ENCODE measurements at regions not wholly inside any gene's neighbourhood (a gene's known extent, or its start where the extent isn't known, plus 50 kb on each side); places are given as distances from the start of the nearest gene placed in this dataset.
A peak's percentile ranks its signal among the peaks of the same experiment; 100 is the strongest.
"Not testable (repeated sequence)": the region's sequence is repeated elsewhere in the genome, so short reads cannot be mapped to it uniquely, and the experiment has no call there.

- H3K4me3 Mint-ChIP-seq; H3K9me3 Mint-ChIP-seq; H3K36me3 Mint-ChIP-seq; DNase-seq; H3K27me3 Mint-ChIP-seq (ENCODE audit: low read depth in 3 of 3); H3K27ac Mint-ChIP-seq; H3K4me1 Mint-ChIP-seq: not testable (repeated sequence)
Observed at GRCh38 chr2:87222131-87222530, 200.5 kb upstream of the PLGLB1 start.

DNA sequence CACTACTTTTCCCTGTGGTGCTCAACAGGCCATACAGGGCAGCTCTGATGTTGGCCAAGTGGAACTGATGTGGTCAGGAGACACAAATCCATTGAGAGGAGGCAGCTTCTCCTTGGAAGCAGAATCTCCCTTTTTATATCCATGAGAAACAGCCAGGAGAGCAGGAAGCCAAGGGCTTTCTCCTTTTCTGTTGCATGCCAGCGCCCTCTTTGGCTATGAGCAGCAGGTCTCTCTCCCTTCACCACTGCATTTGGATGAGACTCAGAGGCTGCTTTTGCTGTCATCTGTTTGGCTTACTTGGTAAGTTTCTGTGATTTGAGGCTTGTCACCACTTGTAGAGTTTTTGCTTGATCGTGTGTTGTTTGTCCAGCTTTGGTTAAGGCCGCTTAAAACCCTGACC is 202.2 kb upstream of the PLGLB1 start:
- not testable (repeated sequence) for H3K4me3 Mint-ChIP-seq; H3K36me3 Mint-ChIP-seq; H3K4me1 Mint-ChIP-seq; H3K9me3 Mint-ChIP-seq; H3K27ac Mint-ChIP-seq; DNase-seq; H3K27me3 Mint-ChIP-seq (ENCODE audit: low read depth in 3 of 3)

GRCh38 chr2:87229091-87229689 is 207.5 kb upstream of the PLGLB1 start:
- not testable (repeated sequence) for H3K4me1 Mint-ChIP-seq; H3K27me3 Mint-ChIP-seq (ENCODE audit: low read depth in 3 of 3); H3K9me3 Mint-ChIP-seq; H3K36me3 Mint-ChIP-seq; H3K27ac Mint-ChIP-seq; H3K4me3 Mint-ChIP-seq
- DNase-seq, result peak in 1 of 3 donors; percentile 27

GRCh38 chr2:87229964-87230363 is 208.3 kb upstream of the PLGLB1 start:
- H3K27ac Mint-ChIP-seq, result peak overlapping the region in 1 of 6 donors; percentile 65
- not testable (repeated sequence) for H3K4me1 Mint-ChIP-seq, H3K36me3 Mint-ChIP-seq

GRCh38 chr2:87235333-87235981 is 213.8 kb upstream of the PLGLB1 start:
- H3K4me1 Mint-ChIP-seq; H3K9me3 Mint-ChIP-seq; H3K4me3 Mint-ChIP-seq; DNase-seq; H3K36me3 Mint-ChIP-seq; H3K27me3 Mint-ChIP-seq (ENCODE audit: low read depth in 3 of 3); H3K27ac Mint-ChIP-seq: not testable (repeated sequence)

More at GRCh38 chr2:87229964-87230363, 208.3 kb upstream of the PLGLB1 start:
- H3K4me3 Mint-ChIP-seq; H3K9me3 Mint-ChIP-seq; DNase-seq; H3K27me3 Mint-ChIP-seq (ENCODE audit: low read depth in 3 of 3): not testable (repeated sequence)

DNA sequence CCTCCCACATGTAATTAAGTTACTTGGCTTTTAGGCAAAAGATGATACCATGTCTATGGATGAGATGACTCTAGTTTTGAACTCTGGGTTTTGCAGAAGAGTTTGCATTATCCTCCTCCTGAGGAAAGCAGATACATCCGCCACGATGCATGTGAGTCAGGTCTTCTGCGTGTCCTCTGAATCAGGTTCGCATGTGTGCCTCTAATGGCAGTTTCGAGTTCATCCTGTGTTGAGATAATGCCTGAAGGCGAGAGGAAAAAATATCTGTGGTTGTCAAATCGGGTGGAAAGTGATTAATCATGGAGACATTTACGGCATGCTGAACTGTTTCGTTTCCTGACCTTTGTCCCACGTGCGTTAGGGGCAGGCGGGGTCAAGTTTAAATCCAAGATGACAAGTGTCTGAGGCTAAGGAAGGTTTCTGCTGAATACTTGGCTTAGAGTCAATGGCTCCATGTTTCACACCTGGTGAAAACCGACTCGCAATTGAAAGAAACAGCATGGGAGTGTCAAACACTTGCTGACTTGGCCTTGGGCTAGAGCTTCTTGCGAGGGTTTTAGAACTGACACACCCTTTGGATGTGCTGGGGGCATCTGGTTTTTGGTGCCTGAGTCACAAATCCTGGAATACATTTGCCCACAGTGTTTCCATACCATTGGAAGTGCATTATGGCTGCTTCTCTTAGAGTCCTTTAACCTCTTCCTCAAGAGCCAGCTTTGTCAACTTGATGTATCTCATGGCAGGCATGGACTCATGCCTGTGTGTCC is 216.1 kb upstream of the PLGLB1 start:
- not testable (repeated sequence) for H3K27ac Mint-ChIP-seq; DNase-seq; H3K4me1 Mint-ChIP-seq; H3K36me3 Mint-ChIP-seq; H3K4me3 Mint-ChIP-seq; H3K9me3 Mint-ChIP-seq; H3K27me3 Mint-ChIP-seq (ENCODE audit: low read depth in 3 of 3)

DNA sequence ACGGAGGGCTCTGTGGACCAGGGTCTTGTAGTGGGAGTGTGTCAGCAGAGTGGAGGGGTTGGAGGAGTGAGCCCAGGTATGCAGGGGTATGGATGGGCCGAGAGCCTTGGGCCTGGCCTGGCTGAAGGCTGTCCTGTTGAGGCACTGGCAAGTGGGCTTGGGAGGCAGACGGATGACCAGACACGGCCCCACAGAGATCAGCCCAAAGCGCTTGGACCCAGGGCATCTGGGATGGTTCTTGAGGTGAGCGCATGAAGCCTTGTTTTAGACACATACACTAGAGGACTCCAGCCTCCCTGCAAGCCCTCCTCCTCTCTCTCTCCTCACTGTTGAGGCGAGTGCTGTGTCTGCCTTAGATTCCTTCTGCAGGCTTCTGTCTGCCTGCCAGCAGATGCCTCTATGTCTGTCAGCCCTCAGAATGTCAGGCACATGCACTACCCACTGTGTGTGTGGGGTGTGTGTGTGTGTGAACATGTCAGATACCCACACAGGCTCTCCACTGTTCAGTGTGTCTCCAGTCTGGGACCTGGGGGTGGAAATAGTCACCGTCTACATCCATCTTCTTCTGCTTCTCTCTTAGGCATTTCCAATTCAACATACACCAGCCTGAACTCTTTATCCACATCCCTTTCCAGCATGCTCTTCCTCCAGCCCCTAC is 218.0 kb upstream of the PLGLB1 start:
- H3K27ac Mint-ChIP-seq; H3K36me3 Mint-ChIP-seq; H3K27me3 Mint-ChIP-seq (ENCODE audit: low read depth in 3 of 3); H3K4me3 Mint-ChIP-seq; H3K9me3 Mint-ChIP-seq; H3K4me1 Mint-ChIP-seq; DNase-seq: not testable (repeated sequence)

DNA sequence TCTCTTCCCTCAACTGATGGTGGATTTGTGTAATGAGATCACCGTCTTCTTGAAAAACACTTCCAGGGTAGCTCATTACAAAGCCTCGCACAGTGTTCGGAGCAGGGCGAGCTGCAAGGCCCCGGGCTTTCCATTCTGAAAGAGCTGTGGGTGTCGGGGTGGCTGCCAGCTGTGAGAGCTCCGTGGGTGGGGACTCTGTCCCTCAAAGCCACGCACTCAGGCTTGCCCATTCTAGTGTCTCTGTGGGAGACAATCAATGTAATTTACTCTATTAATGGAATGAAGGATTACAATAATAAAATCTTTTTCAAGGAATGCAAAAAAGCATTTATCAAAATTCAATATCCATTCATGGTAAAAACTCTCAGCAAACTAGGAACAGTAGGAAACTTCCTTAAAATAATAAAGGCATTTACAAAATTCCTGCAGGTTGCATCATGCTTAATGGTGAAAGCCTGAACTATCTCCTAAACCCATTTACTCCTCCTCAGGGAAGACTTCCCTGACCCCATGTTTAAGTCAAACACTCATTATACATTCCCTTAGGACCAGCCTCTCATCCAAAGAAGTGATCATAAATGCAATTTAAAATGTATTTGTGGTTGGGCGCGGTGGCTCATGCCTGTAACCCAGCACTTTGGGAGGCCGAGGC is 224.5 kb upstream of the PLGLB1 start:
- not testable (repeated sequence) for H3K27ac Mint-ChIP-seq; H3K27me3 Mint-ChIP-seq (ENCODE audit: low read depth in 3 of 3); H3K4me3 Mint-ChIP-seq; DNase-seq; H3K9me3 Mint-ChIP-seq; H3K36me3 Mint-ChIP-seq; H3K4me1 Mint-ChIP-seq

DNA sequence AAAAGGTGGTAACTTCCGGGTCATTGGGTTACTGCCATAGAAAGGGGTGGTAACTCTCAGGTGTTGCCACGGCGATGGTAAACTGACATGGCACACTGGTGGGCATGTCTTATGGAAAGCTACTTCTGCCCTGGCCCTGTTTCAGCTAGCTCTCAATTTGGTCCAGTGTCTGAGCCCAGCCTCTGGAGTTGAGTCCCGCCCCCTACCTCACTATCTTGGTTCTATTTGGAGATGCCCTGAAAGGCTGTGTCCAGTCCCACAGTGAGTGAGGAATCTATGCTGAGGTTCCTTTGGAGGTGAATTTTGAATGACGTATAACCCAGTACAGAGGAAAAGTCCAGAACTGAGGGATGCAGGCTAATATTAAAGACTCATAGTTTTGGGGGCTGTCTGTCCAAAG is 230.4 kb upstream of the PLGLB1 start:
- H3K4me1 Mint-ChIP-seq; DNase-seq; H3K36me3 Mint-ChIP-seq; H3K27me3 Mint-ChIP-seq (ENCODE audit: low read depth in 3 of 3); H3K27ac Mint-ChIP-seq; H3K4me3 Mint-ChIP-seq; H3K9me3 Mint-ChIP-seq: not testable (repeated sequence)

- not testable (repeated sequence) for H3K27me3 Mint-ChIP-seq (ENCODE audit: low read depth in 3 of 3); H3K36me3 Mint-ChIP-seq; H3K27ac Mint-ChIP-seq
Observed at GRCh38 chr2:87254562-87254961, 232.9 kb upstream of the PLGLB1 start.

DNA sequence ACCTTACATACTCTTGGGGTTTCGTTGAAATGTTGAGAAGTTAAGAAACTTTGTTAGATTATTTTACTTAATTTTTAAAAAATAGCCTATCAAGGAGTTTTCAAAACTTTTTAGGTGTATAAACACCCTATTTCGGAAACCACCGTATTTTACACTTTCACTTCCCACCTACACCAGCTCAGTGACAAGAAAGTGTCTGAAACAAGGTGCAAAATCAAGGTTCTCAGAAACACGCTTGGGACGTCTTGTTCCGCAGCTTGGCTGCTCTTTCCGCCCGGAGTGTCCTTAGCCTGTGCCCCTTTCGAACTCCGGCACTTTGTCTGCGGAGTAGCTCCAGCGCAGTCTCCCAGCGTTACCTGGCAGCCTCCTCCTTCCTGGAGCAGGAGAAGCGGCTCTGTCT is 233.8 kb upstream of the PLGLB1 start:
- not testable (repeated sequence) for H3K27ac Mint-ChIP-seq; H3K4me1 Mint-ChIP-seq; H3K9me3 Mint-ChIP-seq; H3K27me3 Mint-ChIP-seq (ENCODE audit: low read depth in 3 of 3); H3K4me3 Mint-ChIP-seq; DNase-seq; H3K36me3 Mint-ChIP-seq

More at GRCh38 chr2:87254562-87254961, 232.9 kb upstream of the PLGLB1 start:
- H3K4me3 Mint-ChIP-seq, H3K4me1 Mint-ChIP-seq, H3K9me3 Mint-ChIP-seq, DNase-seq: not testable (repeated sequence)

DNA sequence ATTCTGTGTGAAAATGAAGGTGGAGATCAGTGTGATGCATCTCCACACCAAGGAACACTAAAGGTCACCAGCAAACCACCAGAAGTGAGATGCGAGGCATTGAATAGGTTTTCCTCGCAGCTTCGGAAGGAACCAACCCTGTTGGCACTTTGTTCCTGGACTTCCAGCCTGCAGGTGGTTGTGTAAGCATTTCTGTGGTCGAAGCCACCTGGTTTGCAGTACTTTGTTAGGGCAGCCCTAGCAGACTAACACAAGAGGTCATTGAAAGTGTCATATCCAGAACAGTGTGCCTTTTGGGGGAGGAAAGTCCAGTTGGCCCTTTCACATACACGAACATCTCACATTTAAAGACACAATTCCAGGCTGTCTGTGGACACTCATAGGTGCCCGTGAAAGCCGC is 237.2 kb upstream of the PLGLB1 start:
- H3K4me1 Mint-ChIP-seq; H3K36me3 Mint-ChIP-seq; H3K27me3 Mint-ChIP-seq (ENCODE audit: low read depth in 3 of 3); DNase-seq; H3K27ac Mint-ChIP-seq; H3K4me3 Mint-ChIP-seq; H3K9me3 Mint-ChIP-seq: not testable (repeated sequence)

DNA sequence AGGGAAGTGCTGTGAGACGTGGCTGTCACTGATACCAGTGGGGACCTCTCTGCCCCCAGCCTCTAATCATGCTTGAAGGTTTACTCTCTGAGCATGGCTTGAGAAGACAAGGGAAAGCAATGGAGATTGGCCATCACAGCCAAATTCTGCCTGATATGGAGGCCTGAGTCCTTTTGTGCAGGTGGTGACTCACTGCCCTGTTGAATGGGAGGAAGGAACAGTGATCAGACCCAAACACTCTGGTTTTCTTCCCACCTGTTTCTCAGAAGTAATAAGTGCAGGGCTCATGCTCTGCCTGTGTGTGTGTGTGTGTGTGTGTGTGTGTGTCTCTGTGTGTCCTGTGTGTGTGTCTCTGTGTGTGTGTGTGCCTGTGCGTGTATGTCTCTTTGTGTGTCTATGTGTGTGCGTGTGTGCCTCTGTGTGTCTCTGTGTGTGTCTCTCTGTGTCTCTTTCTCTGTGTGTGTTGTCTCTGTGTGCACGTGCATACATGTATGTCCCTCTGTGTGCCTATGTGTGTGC is 240.6 kb upstream of the PLGLB1 start:
- not testable (repeated sequence) for H3K36me3 Mint-ChIP-seq; DNase-seq; H3K27me3 Mint-ChIP-seq (ENCODE audit: low read depth in 3 of 3); H3K4me1 Mint-ChIP-seq; H3K4me3 Mint-ChIP-seq; H3K27ac Mint-ChIP-seq; H3K9me3 Mint-ChIP-seq
